ENCODE measurements at regions not wholly inside any gene's neighbourhood (a gene's known extent, or its start where the extent isn't known, plus 50 kb on each side); places are given as distances from the start of the nearest gene placed in this dataset.

DNA sequence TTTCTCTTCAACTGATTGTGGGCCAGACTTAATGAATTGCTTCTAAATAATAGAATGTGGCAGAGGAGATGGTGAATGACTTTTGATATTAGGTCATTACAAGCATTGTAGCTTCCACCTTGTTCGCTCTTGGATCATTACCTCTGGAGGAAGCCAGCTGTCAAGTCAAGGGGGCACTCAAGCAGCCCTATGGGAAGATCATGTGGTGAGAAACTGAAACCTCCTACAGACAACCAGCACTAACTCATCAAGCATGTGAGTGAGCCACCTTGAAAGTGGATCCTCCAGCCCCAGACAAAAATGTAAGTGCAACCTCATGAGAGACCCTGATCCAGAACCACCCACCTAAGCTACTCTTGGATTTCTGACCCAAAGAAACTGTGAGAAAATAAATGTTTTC, 109.8 kb upstream of the TBC1D5 start:
- DNase-seq (no peak), ATAC-seq (no peak)
- Histone ChIP-seq H3K27ac (no peak overlapping the region), H3K4me1 (no peaks in the 10 kb centered on the region), H3K27me3 (no peaks in the 10 kb centered on the region), H3K9me3 (no peaks in the 10 kb centered on the region), H3K36me3 (no peaks in the 10 kb centered on the region), H3K4me3 (no peak overlapping the region)
- in situ Hi-C loops (cut with MboI; ENCODE audit: low sequenced_read_pairs in 4 of 4): no loop called here
- TF ChIP-seq CTCF (IDR thresholded peaks at IDR 0.05 in 4 of 5, conservative IDR thresholded peaks at IDR 0.05 in 1 of 5): no peak
- TF ChIP-seq POLR2A (IDR thresholded peaks at IDR 0.05): no peak
- intact Hi-C loops (cut with DNase I; ENCODE audit: low total_unique reads): no loop called here

DNA sequence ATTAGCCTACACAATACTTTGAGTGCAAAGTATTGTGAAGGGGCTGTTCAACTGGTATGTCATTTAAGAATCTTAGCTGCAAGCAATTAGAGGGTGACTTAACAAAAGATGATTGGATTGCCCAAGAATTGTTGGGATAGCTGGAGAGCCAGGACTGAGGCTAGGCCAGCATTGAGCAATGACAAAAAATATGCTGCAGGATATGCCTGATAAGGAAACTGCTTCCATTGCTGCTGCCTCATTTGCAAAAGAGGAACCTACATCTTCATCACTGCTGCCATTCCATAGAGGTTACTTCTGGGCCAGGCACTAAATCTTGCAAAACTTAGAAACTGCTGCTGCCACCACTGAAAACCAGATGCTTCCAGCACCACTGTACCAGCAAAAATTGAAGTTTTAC, 108.0 kb upstream of the TBC1D5 start:
- Histone ChIP-seq H3K4me1 (no peaks in the 10 kb centered on the region), H3K27me3 (no peaks in the 10 kb centered on the region), H3K36me3 (no peaks in the 10 kb centered on the region), H3K9me3 (no peaks in the 10 kb centered on the region), H3K27ac (no peak overlapping the region), H3K4me3 (no peak overlapping the region)
- no peak for DNase-seq
- intact Hi-C loops (cut with DNase I; ENCODE audit: low total_unique reads) (no loop called here), in situ Hi-C loops (cut with MboI; ENCODE audit: low sequenced_read_pairs in 4 of 4) (no loop called here)
- no peak for ATAC-seq
- TF ChIP-seq POLR2A (IDR thresholded peaks at IDR 0.05) (no peak), CTCF (IDR thresholded peaks at IDR 0.05 in 4 of 5, conservative IDR thresholded peaks at IDR 0.05 in 1 of 5) (no peak)

DNA sequence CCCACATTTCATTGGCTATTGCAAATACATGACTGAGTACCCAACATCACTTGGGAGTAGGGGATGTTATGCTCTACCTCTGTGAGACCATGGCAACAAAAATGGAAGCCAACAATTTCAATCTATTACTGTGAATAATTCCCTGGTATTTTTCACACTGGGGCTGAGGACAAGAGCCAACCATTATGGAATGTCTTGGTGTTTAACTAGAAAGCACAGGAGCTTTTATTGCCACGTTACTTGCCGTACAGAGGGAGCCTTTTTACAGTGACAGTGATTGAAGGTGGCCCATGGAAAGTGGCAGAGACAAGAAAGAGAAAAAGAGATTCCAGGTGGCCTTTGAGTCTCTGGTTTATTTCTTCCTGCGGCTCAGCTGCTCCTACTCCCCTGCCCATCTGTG, 105.7 kb upstream of the TBC1D5 start:
- no peak overlapping the region for H3K4me3 ChIP-seq
- no peak overlapping the region for H3K27ac ChIP-seq
- H3K27me3 ChIP-seq: no peaks in the 10 kb centered on the region
- DNase-seq (no peak), ATAC-seq (no peak)
- in situ Hi-C loops (cut with MboI; ENCODE audit: low sequenced_read_pairs in 4 of 4) (loop anchor here (10.0 to 25.0 kb wide), 3 partner anchors 186 to 586 kb away; no protein-coding TSS in a partner anchor), intact Hi-C loops (cut with DNase I; ENCODE audit: low total_unique reads) (no loop called here)
- no peaks in the 10 kb centered on the region for H3K4me1 ChIP-seq
- H3K36me3 ChIP-seq: no peaks in the 10 kb centered on the region
- no peaks in the 10 kb centered on the region for H3K9me3 ChIP-seq
- TF ChIP-seq CTCF (IDR thresholded peaks at IDR 0.05 in 4 of 5, conservative IDR thresholded peaks at IDR 0.05 in 1 of 5) (no peak), POLR2A (IDR thresholded peaks at IDR 0.05) (no peak)

GRCh38 chr3:17847156-17847555, 104.7 kb upstream of the TBC1D5 start:
- ATAC-seq: no peak
- in situ Hi-C loops (cut with MboI; ENCODE audit: low sequenced_read_pairs in 4 of 4) (loop anchor here (10.0 to 25.0 kb wide), 3 partner anchors 185 to 585 kb away; no protein-coding TSS in a partner anchor), intact Hi-C loops (cut with DNase I; ENCODE audit: low total_unique reads) (no loop called here)
- H3K36me3 ChIP-seq: no peaks in the 10 kb centered on the region
- no peaks in the 10 kb centered on the region for H3K27me3 ChIP-seq
- no peak for DNase-seq
- TF ChIP-seq POLR2A (IDR thresholded peaks at IDR 0.05) (no peak), CTCF (IDR thresholded peaks at IDR 0.05 in 4 of 5, conservative IDR thresholded peaks at IDR 0.05 in 1 of 5) (no peak)
- H3K4me1 ChIP-seq: no peaks in the 10 kb centered on the region
- H3K27ac ChIP-seq: no peak overlapping the region
- H3K4me3 ChIP-seq: no peak overlapping the region
- H3K9me3 ChIP-seq: no peaks in the 10 kb centered on the region

DNA sequence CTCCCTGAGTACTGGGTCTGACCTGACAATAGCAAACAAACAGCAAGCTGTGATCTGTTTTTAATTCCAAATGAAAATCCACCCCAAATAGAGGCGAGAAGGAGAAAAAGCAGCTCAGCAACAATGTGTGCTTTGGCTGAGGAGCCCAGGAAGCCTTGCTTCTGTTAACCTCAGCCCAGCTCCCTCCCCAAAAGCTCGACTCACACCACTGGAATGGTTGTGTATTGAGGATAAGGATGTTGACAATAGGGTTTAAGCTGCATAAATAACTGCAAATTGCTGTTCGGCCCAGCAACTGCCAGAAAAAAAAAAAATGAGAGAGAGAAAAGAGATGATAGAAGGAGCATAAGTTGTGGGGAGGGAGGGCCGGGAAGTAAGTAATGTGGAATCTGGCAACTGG, 104.0 kb upstream of the TBC1D5 start:
- DNase-seq (no peak), ATAC-seq (no peak)
- TF ChIP-seq POLR2A (IDR thresholded peaks at IDR 0.05): no peak
- TF ChIP-seq CTCF (IDR thresholded peaks at IDR 0.05 in 4 of 5, conservative IDR thresholded peaks at IDR 0.05 in 1 of 5): no peak
- Histone ChIP-seq H3K27ac (no peak overlapping the region), H3K4me3 (no peak overlapping the region), H3K4me1 (no peaks in the 10 kb centered on the region), H3K27me3 (no peaks in the 10 kb centered on the region), H3K9me3 (no peaks in the 10 kb centered on the region), H3K36me3 (no peaks in the 10 kb centered on the region)
- intact Hi-C loops (cut with DNase I; ENCODE audit: low total_unique reads): no loop called here
- in situ Hi-C loops (cut with MboI; ENCODE audit: low sequenced_read_pairs in 4 of 4): loop anchor here (10.0 to 25.0 kb wide), 3 partner anchors 184 to 584 kb away; no protein-coding TSS in a partner anchor
